ENCODE measurements at regions not wholly inside any gene's neighbourhood (a gene's known extent, or its start where the extent isn't known, plus 50 kb on each side); places are given as distances from the start of the nearest gene placed in this dataset.

GRCh38 chr11:134613646-134614045 lies 201.6 kb upstream of the B3GAT1 start:
- Mint-ChIP-seq H3K9me3 (ENCODE audit: low read depth) (peaks cover 10% of the 10 kb centered on the region), H3K4me3 (ENCODE audit: unreplicated experiment) (no peak overlapping the region), H3K4me1 (ENCODE audit: low read depth) (no peaks in the 10 kb centered on the region), H3K36me3 (ENCODE audit: low read depth) (no peaks in the 10 kb centered on the region), H3K27ac (ENCODE audit: unreplicated experiment) (no peak overlapping the region), H3K27me3 (ENCODE audit: low read depth) (peaks cover 9% of the 10 kb centered on the region)
- TF ChIP-seq, protein P1, sequence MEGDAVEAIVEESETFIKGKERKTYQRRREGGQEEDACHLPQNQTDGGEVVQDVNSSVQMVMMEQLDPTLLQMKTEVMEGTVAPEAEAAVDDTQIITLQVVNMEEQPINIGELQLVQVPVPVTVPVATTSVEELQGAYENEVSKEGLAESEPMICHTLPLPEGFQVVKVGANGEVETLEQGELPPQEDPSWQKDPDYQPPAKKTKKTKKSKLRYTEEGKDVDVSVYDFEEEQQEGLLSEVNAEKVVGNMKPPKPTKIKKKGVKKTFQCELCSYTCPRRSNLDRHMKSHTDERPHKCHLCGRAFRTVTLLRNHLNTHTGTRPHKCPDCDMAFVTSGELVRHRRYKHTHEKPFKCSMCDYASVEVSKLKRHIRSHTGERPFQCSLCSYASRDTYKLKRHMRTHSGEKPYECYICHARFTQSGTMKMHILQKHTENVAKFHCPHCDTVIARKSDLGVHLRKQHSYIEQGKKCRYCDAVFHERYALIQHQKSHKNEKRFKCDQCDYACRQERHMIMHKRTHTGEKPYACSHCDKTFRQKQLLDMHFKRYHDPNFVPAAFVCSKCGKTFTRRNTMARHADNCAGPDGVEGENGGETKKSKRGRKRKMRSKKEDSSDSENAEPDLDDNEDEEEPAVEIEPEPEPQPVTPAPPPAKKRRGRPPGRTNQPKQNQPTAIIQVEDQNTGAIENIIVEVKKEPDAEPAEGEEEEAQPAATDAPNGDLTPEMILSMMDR (IDR thresholded peaks at IDR 0.05): no peak
- no peak for DNase-seq (ENCODE audit: low spot score)

DNA sequence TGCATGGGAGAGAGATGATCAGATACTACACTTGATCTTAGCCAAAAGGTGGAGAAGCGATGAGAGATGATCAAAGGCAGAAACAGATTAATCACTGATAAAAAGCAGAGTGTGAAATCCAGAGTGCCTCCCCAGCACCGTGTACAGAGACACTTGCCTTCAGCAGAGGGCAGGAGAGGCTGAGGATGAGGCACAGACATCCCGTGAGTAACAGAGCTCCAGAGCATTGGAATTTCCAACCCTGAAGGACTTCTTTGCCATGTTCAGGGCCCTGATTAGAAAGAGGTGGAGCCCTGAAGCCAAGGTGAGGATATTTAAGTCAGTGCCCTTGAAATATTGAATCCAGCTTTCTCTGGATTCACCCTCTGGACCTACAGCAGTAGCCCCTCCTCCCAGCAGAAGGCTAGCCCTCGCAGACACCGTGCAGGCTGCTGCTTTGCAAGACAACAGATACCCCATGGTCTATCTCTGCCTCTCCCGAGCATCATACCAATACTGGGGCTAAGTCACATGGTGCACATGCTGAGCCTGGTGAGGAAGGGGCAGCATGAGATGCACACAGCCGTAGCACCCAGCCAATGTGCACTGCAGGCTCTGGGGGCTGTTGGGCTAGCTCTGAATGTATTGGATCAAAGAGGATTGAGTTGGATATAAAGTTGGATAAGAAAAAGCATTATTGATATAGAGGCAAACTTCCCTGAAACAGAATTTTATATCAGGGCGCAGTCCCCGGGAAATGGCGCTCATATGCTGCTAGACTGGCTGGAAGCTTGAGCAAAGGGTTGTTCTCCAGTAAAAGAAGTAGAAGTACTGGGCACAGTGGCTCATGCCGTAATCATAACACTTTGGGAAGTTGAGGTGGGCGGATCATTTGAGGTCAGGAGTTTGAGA lies 200.3 kb upstream of the B3GAT1 start:
- H3K4me3 Mint-ChIP-seq (ENCODE audit: unreplicated experiment): no peak overlapping the region
- no peaks in the 10 kb centered on the region for H3K4me1 Mint-ChIP-seq (ENCODE audit: low read depth)
- no peaks in the 10 kb centered on the region for H3K36me3 Mint-ChIP-seq (ENCODE audit: low read depth)
- TF ChIP-seq, protein P1 (IDR thresholded peaks at IDR 0.05): no peak
- no peak for DNase-seq (ENCODE audit: low spot score)
- peaks cover 11% of the 10 kb centered on the region for H3K27me3 Mint-ChIP-seq (ENCODE audit: low read depth)
- H3K27ac Mint-ChIP-seq (ENCODE audit: unreplicated experiment): no peak overlapping the region
- peaks cover 10% of the 10 kb centered on the region for H3K9me3 Mint-ChIP-seq (ENCODE audit: low read depth)

GRCh38 chr11:134611537-134611936 lies 199.5 kb upstream of the B3GAT1 start:
- TF ChIP-seq, protein P1 (IDR thresholded peaks at IDR 0.05): no peak
- Mint-ChIP-seq H3K4me1 (ENCODE audit: low read depth) (no peaks in the 10 kb centered on the region), H3K9me3 (ENCODE audit: low read depth) (peaks cover 6% of the 10 kb centered on the region), H3K27ac (ENCODE audit: unreplicated experiment) (no peak overlapping the region), H3K27me3 (ENCODE audit: low read depth) (peaks cover 11% of the 10 kb centered on the region), H3K36me3 (ENCODE audit: low read depth) (no peaks in the 10 kb centered on the region), H3K4me3 (ENCODE audit: unreplicated experiment) (no peak overlapping the region)
- DNase-seq (ENCODE audit: low spot score): no peak

DNA sequence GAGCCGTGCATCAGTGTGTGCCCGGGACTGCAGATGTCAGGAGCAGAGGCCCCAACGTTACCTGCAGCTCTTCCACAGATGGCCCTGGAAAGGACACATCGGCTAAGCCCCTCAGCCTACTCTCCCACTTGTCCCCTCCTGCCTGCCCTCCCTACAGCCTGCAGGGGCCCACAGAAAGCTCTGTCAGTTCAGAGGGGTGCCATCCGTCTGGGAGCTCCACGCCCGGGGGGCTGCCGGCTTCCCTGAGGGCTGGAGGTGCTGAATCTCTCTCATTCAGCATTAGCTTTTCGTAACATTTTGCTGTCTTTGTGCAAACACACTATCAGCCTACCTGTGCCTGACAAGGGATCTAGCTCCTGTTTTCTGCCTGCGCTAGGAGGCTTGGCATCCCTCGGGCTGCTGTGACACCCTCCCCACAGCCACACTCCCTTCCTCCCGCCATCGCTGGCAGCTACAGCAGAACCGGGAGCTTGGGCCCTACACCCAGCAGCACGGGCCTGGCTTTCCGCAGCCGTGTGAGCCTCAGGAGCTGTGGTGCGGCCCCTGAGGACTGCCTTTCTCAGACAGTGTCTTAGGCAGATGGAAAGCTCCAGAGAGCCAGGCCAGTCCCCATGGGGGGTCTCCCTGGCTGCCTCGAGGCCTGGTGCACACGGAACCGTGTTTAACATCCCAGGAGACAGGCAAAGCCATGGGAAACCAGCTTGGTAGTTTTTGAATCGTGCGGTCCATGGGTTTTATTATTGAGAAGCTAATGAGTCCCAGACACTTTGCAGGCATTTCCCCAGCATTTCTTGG lies 198.3 kb upstream of the B3GAT1 start:
- no peaks in the 10 kb centered on the region for H3K36me3 Mint-ChIP-seq (ENCODE audit: low read depth)
- no peak overlapping the region for H3K4me3 Mint-ChIP-seq (ENCODE audit: unreplicated experiment)
- TF ChIP-seq, protein P1 (IDR thresholded peaks at IDR 0.05): no peak
- H3K4me1 Mint-ChIP-seq (ENCODE audit: low read depth): no peaks in the 10 kb centered on the region
- no peak for DNase-seq (ENCODE audit: low spot score)
- H3K9me3 Mint-ChIP-seq (ENCODE audit: low read depth): peaks cover 10% of the 10 kb centered on the region
- H3K27me3 Mint-ChIP-seq (ENCODE audit: low read depth): peaks cover 10% of the 10 kb centered on the region
- no peak overlapping the region for H3K27ac Mint-ChIP-seq (ENCODE audit: unreplicated experiment)

DNA sequence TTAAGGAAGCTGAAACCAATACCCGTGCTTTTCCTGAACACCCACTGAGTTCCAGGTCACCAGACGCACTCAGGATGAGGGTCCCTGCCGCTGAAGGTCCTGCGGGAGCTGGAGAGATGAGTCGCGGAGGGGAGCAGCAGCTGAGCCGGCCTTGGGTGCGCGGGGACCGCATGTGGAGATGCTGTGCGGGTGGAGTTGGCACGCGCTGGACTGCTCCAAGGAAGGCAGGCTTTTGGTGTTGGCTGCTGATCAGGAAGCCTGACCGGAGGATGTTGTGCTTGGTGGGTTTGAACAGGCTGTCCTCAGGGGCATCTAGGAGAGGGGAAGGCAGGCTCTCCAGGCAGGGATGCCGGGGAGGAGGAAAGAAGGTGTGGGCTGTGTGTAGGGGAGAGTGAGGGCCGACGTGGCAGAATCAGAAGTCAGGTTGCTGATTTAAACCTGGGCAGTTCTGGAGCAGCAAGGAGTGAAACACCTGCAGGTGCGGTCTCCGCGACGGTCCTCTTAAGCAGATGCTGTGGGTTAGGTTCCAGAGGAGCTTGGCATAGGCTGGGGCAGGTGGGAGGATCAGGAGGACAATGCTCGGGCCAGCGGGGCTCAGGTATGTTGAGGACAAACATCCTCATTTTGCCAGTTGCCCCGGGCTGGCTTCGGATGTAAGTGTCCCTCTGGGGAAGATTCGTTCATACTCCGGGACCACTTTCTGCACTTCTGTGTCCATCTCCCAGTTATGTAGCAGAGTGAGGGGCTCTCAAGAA lies 197.5 kb upstream of the B3GAT1 start:
- Mint-ChIP-seq H3K4me1 (ENCODE audit: low read depth) (no peaks in the 10 kb centered on the region), H3K9me3 (ENCODE audit: low read depth) (peaks cover 11% of the 10 kb centered on the region), H3K4me3 (ENCODE audit: unreplicated experiment) (no peak overlapping the region), H3K27me3 (ENCODE audit: low read depth) (peaks cover 10% of the 10 kb centered on the region), H3K27ac (ENCODE audit: unreplicated experiment) (no peak overlapping the region), H3K36me3 (ENCODE audit: low read depth) (no peaks in the 10 kb centered on the region)
- DNase-seq (ENCODE audit: low spot score): no peak
- TF ChIP-seq, protein P1 (IDR thresholded peaks at IDR 0.05): no peak

Data from chondrocyte (in vitro differentiated cells).